BJ (cell line): ENCODE measurements at regions not wholly inside any gene's neighbourhood (a gene's known extent, or its start where the extent isn't known, plus 50 kb on each side); places are given as distances from the start of the nearest gene placed in this dataset. TPM values are rescaled to one million over a fixed set of nuclear protein-coding genes. Genes with fewer than 3 reads are reported as not detected.

Source experiments
- CTCF ChIA-PET: fragments of 350-600 bp; formaldehyde crosslinking; extraction: SDS; loops from one replicate; lab custom pipeline; 2021; ENCODE audit warnings: antibody characterized with exemption, inconsistent platforms; lab: Yijun Ruan, JAX
- POLR2A ChIA-PET: fragments of 300-600 bp; sonication (Branson Sonifier 250); formaldehyde crosslinking; extraction: SDS; loops from one replicate; lab custom pipeline; 2021; ENCODE audit warnings: antibody characterized with exemption; lab: Charles Lee
- DNase-seq: peaks from one replicate; pipeline ENCODE4 v3.0.0-alpha.2; 2011; ENCODE audit warnings: low read depth
- H3K27me3 ChIP-seq: 2 replicates; pipeline ENCODE4 v1.6.0; 2011; ENCODE audit warnings: low read length; ENCODE audit not compliant: control insufficient read depth, insufficient read depth
- H3K36me3 ChIP-seq: 2 replicates; pipeline ENCODE4 v1.5.1; 2011; ENCODE audit warnings: low read length; ENCODE audit not compliant: control insufficient read depth, insufficient read depth
- H3K4me3 ChIP-seq: 2 replicates; pipeline ENCODE4 v1.5.1; 2011; ENCODE audit warnings: low read depth, mild to moderate bottlenecking, control low read depth, low read length
- small RNA-seq: library from RNA; depleted of rRNA; stranded (forward); fragments of <200 nt; gene quantifications from one replicate; pipeline ENCODE3, GENCODE V24; 2012; ENCODE audit warnings: low replicate concordance, low read depth; ENCODE audit not compliant: insufficient read length
- TF ChIP-seq, protein P1 (sequence below): IDR thresholded peaks from 2 replicates; pipeline ENCODE4 v1.5.1; 2011; ENCODE audit warnings: low read depth, mild to moderate bottlenecking, control low read depth, inconsistent platforms, low read length, moderate library complexity; ENCODE audit not compliant: insufficient read depth

DNA sequence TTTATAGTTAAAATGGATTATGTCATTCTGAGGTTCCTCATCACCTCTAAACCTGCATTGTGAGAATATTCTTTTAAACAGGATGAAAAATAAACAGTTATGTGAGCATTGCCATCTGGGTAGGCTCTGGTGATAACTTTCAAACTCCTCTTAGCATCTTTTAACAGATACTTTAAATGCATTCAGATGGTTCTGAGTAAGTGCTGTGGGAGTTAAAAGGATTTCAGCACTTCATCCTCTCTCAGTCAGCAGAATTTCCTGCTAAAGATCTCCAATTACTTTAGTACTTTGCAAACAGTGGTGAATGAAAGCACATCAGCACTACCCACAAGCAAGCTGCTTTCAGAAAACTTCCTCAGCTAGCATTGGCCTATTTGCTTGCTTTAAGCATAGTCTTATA lies 59.3 kb upstream of the TMTC1 start:
- ChIA-PET CTCF (no interaction called here), POLR2A (no interaction called here)
- DNase-seq: no peak
- TF ChIP-seq, protein P1, sequence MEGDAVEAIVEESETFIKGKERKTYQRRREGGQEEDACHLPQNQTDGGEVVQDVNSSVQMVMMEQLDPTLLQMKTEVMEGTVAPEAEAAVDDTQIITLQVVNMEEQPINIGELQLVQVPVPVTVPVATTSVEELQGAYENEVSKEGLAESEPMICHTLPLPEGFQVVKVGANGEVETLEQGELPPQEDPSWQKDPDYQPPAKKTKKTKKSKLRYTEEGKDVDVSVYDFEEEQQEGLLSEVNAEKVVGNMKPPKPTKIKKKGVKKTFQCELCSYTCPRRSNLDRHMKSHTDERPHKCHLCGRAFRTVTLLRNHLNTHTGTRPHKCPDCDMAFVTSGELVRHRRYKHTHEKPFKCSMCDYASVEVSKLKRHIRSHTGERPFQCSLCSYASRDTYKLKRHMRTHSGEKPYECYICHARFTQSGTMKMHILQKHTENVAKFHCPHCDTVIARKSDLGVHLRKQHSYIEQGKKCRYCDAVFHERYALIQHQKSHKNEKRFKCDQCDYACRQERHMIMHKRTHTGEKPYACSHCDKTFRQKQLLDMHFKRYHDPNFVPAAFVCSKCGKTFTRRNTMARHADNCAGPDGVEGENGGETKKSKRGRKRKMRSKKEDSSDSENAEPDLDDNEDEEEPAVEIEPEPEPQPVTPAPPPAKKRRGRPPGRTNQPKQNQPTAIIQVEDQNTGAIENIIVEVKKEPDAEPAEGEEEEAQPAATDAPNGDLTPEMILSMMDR: no peak
- no peaks in the 10 kb centered on the region for H3K36me3 ChIP-seq
- H3K27me3 ChIP-seq: no peaks in the 10 kb centered on the region
- no peak overlapping the region for H3K4me3 ChIP-seq

DNA sequence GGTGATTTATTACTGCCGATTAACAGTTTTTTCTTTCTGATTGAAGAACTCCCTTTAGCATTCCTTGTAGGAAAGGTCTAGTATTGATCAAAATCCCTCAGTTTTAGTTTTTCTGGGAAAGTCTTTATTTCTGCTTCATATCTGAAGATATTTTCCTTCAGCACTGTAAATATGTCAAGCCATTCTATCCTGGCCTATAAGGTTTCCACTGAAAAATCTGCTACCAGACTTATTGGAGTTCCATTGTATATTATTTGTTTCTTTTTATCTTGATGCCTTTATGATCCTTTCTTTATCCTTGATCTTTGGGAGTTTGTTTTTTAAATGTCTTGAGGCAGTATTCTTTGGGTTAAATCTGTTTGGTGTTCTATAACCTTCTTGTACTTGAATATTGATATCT lies 55.0 kb upstream of the TMTC1 start:
- Histone ChIP-seq H3K4me3 (no peak overlapping the region), H3K36me3 (no peaks in the 10 kb centered on the region), H3K27me3 (no peaks in the 10 kb centered on the region)
- TF ChIP-seq, protein P1: no peak
- CTCF ChIA-PET: no interaction called here
- DNase-seq: no peak
- POLR2A ChIA-PET: no interaction called here

Small RNAs in the stretch of these regions (small RNA-seq; reads per million reads assigned to genes)
- gene AC023511.2 (not detected), gene RNA5SP356 (not detected)
